Muscle of back (tissue), 3 donors: ENCODE measurements at regions not wholly inside any gene's neighbourhood (a gene's known extent, or its start where the extent isn't known, plus 50 kb on each side); places are given as distances from the start of the nearest gene placed in this dataset.
"Not testable (repeated sequence)": the region's sequence is repeated elsewhere in the genome, so short reads cannot be mapped to it uniquely, and the experiment has no call there.

Experiments used
- DNase-seq, 3 donors: peaks; one replicate each; pipeline versions ENCODE4 v3.0.0 to v3.0.0-alpha.2; 2013

DNA sequence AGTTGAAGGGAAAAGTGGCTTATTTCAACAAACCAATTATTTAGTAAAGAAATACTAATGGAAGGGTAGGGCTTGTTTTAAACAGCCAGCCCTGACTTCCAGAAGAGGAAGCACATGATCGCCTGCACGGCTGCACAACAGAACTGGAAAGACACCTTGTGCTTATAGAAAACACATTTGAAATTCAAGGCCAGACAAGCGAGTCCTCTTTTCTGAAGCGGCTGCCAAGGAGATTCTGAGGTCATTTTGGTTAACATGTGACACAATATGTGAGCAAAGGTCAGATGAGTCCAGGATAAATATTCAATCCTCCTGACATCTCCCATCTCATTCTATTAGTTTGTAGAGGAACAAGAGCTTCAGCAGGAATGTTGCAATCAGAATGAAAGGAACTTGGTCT, 461.4 kb upstream of the ST8SIA4 start:
- DNase-seq = peak; percentile 1 to 24 (median 4)

DNA sequence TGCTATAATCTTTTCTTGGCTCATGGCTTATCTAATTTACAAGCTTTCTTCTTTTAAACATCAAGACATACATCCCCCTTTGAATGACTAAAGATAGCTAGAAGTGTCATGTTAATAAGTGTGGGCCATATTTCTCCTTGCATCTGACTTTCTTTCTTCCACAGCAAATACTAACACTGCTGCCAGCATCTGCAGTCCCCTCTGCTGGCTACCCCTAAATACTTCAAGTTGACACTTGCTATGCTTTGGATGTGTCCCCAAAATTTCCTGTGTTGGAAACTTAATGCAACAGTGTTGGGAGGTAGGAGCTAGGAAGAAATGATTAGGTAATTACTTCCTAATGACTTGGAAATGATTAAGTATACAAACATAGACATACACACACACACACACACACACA, 459.0 kb upstream of the ST8SIA4 start:
- no peak for DNase-seq

DNA sequence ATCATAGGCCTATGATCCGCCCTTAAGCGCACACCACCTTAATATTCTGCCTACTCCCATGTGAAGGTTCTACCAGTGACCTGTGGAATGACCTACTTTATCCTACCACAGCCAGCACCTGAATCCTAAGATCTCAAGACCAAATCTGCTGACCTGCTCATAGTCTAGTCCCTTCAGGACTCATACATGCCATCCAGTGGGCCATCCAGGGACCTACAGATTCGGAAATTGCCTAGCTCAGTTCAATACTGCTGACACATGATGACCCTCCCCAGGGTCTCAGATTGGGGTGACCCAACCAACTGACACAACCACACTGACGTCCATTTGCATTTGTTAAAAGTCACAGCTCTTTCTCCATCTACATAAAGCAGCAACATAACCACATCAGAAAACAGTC, 443.8 kb upstream of the ST8SIA4 start:
- no peak for DNase-seq

DNA sequence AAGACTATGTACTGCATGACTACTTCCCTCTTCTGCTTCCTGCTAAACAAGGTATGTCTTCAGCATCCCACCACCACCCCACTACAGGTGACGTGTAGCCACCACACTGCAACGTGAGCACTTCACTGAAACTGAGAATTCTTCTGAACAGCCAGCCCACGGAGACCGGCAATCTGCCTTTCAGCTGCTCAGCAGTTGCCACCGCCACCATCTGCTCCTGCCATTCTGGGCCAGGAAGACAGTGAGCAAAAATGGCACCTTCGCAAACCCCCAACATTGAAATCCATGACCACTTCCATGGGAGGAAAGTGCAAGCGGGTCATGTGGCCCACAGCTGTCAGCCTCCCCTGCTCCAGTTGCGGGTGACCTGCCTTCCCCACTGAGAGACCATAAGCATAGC, 443.4 kb upstream of the ST8SIA4 start:
- no peak for DNase-seq

DNA sequence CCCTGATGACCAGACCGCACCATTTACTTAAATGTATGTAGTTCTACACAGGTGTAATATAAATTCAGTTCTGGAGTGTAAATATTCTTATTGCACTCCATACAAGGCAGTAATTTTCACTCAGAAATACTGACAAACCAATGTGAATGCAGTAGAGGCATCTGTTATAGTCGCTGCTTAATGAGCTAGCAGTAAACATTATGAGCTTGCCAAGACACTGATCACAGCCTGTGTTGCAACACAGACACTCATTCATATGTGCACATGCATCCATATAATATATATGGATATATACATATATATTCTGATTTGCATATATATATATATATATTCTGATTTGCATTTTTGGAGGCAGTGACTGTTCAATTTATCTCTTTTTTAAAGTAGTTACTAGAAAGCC, 435.1 kb upstream of the ST8SIA4 start:
- no peak for DNase-seq

DNA sequence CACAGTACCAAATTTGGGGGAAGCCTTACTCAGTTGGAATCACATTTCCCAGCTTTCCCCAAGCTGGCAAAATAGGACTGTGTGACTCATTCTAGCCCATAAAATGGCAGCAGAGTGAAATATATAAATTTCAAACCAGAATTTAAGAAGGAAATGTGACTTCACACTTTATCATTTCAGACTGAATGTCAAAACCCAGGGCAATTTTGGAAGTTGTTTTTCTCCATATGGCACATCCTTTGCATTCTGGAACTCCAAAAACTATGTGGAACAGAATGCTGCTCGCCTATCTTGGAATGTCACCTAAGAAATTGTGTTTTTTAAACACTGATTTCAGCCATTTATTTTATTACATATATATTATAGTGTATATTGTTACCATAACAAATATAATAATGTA, 424.7 kb upstream of the ST8SIA4 start:
- DNase-seq = no peak

DNA sequence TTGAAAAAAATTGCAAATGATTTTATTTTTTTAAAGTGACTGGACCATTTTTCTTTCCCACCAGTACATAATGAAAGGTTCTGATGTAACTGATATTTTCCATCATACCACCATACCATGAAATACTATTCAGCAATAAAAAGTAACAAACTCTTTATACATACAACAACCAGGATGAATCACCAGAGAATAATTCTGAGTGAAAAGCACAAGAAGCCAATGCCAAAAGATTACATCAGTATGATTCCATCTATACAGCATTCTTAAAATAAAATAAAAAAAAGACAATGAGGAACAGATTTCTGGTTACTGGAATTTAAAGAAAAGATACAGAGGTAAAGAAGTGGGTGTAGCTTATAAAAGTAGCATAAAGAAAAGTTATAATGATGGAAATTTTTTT, 423.7 kb upstream of the ST8SIA4 start:
- no peak for DNase-seq

DNA sequence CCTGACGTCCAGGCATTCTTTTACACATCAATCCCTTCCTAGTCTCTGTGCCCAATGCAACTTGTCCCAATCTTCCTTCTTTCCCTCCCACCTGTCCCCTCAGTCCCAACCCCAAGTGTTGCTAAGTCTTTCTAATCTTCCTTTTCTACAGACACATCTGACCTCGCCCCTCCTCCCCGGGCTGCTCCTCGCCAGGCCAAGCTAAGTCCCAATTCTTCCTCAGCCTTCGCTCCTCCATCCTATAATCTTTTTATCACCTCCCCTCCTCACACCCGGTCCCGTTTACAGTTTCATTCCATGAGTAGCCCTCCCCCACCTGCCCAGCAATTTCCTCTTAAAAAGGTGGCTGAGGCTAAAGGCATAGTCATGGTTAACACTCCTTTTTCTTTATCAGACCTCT, 413.3 kb upstream of the ST8SIA4 start:
- not testable (repeated sequence) for DNase-seq

DNA sequence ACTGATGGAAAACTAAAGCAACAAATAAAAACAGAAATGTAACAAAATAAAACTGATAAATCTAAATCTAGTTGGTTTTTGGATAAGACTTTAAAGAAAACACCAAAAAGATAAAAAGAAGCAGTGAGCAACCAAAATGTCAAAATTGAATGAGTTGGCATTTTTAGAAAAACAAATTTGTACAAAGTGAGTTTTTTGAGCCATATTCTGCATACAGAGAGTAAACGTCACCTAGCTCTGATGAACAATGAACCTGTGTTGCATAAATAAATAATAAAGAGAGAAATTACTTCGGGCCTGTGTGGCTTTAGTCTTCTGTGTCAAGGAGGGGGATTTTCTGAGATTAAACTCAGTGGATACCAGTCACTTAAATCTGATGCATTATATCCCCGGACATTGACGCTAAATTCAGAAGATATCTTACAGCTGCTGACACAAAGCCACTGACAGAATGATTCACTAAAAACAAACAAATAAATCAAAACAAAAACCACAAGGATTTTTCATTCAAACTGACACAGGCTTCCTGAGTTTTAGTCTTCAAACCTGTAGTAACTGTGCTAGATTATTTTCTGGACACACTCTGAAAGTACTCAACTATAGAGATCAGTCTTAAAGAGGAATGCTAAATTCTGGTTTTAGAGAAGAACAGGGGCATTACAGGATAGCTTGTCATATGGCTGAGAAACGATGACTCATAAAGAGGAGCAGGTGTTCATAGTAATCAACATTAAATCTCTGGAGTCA, 403.5 kb upstream of the ST8SIA4 start:
- DNase-seq = no peak

DNA sequence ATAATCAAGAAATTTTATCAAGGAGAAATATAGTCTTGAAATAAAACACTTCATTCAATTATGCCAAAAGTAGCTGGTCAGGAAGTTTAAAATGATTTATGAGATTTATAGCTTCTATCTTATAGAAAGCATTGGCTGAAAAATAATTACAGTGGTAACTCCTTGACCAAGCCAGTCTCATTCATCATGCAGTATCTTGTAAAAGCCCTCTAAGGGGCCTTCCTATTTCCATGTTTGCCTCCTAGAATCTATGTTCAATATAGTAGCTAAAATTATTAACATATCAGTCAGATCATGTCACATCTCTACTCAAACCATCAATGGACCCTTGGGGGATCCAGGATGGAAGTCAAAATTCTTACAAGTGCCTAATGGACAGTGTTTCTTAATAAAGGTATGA, 393.4 kb upstream of the ST8SIA4 start:
- no peak for DNase-seq

DNA sequence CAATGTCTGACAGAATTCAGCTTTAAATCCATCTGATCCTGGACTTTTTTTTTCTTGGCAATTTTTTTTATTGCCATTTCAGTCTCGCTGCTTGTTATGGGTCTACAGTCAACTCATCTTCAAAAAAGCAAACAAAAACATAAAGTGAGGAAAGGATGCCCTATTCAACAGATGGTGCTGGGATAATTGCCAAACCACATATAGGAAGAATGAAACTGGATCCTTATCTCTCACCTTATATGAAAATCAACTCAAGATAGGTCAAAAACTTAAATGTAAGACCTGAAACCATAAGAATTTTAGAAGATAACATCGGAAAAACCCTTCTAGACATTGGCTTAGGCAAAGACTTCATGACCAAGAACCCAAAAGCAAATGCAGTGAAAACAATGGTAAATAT, 389.1 kb upstream of the ST8SIA4 start:
- DNase-seq = no peak

DNA sequence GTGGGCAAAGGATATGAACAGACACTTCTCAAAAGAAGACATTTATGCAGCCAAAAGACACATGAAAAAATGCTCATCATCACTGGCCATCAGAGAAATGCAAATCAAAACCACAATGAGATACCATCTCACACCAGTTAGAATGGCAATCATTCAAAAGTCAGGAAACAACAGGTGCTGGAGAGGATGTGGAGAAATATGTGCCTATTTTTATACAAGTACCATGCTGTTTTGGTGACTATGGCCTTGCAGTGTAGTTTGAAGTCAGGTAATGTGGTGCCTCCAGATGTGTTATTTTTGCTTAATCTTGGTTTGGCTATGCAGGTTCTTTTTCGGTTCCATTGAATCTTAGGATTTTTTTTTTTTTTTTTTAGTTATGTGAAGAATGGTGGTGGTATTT, 387.7 kb upstream of the ST8SIA4 start:
- DNase-seq = not testable (repeated sequence)

DNA sequence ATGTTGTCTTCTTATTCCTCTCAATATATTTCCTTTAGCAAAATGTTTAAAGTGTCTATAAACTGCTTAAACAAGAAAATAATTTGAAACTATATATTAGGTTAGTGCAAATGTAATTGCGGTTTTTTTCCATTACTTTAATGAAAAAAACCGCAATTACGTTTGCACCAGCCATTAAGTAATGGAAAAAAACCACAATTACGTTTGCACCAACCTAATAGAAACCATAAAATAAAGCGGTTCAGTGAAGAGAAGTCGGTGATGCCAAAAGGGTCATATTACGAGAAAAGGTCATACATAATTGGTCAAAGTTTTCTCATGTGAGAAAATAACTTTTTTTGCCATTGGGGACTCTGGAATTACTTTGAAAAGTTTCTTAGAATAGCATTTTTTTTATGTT, 385.6 kb upstream of the ST8SIA4 start:
- DNase-seq = no peak

DNA sequence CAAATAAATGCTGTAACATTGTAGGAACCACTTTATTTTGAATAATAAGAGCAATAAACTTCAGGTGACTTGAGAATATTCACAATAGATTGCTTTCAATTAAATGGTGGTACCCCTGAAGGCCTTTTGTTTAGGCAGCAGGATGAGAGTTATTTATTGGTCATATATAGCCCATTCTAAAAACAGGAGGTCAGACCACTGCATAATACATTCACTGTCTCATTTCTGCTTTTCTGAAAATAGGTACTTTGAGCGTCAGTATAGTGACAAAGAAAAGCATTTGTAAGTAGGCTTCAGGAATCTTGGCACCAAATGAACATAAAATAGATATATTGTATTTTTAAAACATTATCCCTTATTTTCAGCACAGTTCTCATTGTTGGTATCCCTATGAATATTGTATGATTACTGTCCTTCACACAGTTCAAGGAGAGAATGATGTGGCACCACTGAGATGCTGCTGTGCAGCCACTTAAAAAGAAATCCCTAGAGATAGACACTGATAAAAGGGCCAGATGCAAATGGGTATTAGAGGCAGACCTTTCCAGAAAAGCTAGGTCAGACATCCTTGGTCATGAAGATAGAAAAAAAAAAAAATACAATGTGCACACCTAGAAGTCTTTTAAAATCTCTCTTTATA, 381.8 kb upstream of the ST8SIA4 start:
- DNase-seq = no peak

DNA sequence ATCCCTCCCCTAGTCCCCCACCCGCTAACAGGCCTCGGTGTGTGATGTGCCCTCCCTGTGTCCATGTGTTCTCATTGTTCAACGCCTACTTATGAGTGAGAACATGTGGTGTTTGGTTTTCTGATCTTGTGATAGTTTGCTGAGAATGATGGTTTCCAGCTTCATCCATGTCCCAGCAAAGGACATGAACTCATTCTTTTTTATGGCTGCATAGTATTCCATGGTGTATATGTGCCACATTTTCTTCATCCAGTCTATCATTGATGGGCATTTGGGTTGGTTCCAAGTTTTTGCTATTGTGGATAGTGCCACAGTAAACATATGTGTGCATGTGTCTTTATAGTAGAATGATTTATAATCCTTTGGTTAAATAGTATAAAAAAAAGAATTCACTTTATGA, 380.9 kb upstream of the ST8SIA4 start:
- not testable (repeated sequence) for DNase-seq

DNA sequence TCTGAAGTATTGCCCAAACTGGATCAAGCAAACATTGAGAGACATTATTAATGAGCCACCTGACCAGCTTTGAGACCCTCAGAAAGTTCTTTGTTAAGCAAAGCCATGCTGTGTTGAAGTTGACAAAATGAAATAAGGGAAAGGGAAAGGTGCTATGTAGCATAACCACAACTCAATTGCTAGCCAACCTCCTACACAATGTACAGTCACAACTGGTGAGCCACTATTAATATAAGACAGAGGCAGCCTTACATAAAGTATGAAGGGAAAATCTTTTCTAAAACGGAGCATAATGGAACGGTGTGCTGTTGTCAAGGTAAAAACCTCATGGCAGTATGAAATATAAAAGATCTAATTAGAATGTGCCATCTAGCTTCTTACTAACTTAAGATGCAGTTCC, 375.8 kb upstream of the ST8SIA4 start:
- DNase-seq = no peak

DNA sequence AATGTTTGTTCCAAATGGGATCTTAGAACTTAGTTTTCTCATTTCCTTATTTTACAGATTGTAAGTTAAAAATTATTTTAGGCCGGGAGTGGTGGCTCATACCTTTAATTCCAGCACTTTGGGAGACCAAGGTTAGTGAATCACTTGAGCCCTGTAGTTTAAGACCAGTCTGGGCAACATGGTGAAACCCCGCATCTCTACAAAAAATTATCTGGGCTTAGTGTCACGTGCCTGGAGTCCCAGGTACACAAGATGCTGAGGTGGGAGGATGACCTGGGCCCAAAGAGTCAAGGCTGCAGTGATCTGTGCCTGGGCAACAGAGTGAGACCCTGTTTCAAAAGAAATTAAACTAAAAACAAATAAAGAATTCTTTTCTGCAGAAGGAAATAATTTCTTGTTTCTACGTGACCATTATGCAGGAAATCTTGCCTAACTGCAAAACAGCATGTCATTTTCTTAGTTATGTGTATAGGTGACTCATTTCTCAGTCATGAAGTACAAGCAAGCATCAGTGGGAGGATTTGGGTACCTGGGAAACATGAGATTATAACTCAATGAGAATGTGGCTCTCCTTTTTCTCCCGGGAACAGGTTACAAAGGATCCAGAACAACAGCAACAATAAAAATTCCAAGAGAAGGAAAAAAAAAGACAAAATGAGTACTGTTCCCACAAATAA, 375.1 kb upstream of the ST8SIA4 start:
- DNase-seq = no peak

DNA sequence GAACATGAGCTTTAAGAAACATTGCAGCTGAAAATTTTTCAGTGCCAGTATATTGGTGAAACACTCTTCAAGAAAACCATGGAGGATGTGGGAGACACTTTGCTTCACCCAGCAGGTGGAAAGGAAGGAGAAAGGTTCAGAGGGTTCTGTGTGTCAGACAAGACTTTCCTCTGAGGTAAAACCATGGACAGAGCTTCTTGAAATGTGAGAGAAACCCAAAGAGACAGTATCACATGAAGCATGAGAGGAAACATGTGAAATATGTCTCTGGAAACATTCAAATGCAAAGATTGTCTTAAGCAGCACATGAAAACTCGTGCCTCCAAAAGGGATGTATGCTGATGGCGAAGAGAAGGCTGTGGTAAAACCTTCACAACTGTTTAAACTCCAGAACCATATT, 368.9 kb upstream of the ST8SIA4 start:
- no peak for DNase-seq

DNA sequence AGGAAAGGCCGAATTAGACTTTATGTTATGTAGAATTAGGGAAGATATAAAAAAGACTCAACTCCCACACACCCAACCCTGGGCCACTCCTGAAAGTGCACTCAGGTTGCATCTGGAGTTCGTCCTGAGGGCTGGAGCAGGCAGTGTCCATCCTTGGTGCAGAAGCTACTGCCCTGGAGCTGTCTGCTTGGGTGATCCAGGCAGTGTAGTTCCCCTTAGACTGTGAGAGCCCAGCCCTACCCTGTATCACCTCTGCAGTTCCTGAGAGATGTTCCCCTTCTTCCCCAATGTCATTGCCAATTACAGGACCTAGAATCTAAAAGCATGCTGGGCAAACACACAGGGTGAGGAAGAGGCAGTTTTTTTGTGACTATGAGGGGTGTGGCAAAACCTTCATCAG, 368.3 kb upstream of the ST8SIA4 start:
- DNase-seq = no peak

DNA sequence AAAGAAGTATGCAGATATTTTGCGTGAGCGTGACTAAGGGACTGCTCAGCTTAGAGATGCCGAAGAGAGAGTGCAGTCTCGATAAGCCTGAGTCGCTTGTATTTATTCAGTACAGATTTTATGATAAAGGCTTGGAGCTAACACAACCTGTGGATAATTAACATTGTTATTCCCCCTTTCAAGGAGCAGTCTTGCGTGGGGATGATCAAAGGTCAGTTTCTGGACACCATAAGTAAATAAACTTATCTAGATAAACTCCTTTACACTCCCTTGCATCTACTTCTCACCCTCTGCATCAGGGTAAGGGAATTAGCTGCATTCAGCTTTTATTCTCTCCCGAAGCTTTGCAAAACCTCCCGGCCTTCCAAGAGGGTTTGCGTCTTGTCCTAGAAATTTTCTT, 357.8 kb upstream of the ST8SIA4 start:
- DNase-seq = no peak

DNA sequence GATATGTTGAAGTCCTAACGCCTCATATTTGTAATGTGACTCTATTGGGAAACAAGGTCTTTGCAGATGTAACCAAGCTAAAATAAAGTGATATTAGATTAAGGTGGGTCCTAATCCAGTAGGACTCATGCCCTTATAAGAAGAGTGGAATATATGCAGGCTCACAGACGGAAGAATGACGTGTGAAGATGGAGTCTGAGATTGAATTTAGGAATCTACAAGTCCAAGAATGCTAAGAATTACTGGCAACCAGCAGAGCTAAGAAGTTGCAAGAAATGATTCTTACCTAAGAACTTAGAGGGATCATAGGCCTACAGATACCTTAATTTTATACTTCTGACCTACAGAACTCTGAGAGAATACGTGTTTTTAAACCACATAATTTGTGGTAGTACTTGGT, 350.0 kb upstream of the ST8SIA4 start:
- no peak for DNase-seq

DNA sequence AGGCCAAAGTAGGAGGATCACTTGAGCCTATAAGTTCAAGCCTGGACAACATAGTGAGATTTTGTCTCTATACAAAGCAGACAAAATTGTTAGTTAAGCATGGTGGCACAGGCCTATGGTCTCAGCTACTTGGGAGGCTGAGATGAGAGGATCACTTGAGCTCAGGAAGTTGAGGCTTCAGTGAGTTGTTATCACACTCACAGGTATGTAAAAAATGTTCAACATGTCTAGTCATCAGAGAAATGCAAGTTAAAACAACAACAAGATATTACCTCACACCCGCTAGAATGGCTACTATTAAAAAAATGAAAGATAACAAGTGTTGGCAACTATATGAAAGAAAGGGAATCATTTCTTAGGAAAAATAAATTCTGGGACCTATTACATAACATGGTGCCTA, 341.5 kb upstream of the ST8SIA4 start:
- DNase-seq = no peak

DNA sequence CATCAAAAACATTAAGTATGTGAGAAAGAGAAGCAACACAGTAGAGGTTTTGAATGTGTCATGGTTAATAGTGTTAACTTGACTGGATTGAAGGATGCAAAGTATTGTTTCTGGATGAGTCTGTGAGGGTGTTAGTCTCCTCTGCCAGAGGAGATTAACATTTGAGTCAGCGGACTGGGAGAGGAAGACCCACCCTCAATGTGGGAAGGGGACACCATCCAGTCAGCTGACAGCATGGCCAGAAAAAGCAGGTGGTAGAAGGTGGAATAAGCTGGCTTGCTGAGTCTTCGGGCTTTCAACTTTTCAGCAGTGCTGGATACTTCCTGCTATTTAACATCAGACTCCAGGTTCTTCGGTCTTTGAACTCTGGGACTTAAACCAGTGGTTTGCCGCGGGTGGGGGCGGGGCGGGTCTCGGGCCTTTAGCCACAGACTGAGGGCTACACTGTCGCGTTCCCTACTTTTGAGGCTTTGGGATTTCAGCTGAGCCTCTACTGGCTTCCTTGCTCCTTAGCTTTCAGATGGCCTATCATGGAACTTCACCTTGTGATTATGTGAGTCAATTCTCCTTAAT, 309.9 kb upstream of the ST8SIA4 start:
- no peak for DNase-seq
